ENCODE measurements at regions not wholly inside any gene's neighbourhood (a gene's known extent, or its start where the extent isn't known, plus 50 kb on each side); places are given as distances from the start of the nearest gene placed in this dataset.

DNA sequence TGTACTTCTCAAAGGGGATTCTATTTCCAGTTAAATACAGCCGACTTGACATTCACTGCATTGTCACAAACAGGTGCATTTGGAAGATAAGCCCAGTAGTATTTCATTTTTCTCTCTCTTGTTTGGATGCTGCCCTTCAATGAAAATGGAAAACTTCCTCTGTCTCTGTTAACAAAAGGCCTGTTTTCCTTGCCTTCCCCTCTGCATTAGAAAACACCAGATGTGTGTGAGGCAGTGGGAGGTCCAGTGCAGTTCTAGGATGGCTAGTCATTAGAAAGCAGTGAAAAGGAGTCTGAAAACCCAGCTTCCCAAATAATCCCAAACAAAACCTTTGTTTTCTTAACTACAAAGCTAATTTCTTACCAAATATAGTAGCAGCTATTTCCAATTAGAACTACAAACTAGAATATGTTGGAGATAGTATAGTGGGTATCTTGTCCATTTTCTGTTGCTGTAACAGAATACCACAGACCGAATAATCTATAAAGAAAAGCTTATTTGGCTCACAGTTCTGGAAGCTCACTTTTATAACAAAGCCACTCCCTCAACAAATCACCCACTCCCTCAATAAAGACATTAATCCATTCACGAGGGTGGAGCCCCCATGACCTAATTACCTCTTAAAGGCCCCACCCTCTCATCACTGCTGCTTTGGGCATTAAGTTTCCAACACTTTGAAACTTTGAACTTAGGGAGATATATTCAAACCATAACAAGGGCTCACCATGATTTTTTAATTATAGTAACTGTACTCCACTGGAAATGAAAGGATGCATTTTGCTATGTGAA is 452.1 kb upstream of the RPS6KA3 start:
- no peak for DNase-seq (ENCODE audit: low spot score)
- TF ChIP-seq, protein P1, sequence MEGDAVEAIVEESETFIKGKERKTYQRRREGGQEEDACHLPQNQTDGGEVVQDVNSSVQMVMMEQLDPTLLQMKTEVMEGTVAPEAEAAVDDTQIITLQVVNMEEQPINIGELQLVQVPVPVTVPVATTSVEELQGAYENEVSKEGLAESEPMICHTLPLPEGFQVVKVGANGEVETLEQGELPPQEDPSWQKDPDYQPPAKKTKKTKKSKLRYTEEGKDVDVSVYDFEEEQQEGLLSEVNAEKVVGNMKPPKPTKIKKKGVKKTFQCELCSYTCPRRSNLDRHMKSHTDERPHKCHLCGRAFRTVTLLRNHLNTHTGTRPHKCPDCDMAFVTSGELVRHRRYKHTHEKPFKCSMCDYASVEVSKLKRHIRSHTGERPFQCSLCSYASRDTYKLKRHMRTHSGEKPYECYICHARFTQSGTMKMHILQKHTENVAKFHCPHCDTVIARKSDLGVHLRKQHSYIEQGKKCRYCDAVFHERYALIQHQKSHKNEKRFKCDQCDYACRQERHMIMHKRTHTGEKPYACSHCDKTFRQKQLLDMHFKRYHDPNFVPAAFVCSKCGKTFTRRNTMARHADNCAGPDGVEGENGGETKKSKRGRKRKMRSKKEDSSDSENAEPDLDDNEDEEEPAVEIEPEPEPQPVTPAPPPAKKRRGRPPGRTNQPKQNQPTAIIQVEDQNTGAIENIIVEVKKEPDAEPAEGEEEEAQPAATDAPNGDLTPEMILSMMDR (IDR thresholded peaks at IDR 0.05; ENCODE audit: extremely low read depth, insufficient read depth, missing control alignments), result no peak
- in situ Hi-C loops (cut with MboI; ENCODE audit: low pct_unique_long_range_greater_than_20kb, low sequenced_read_pairs, unreplicated experiment), result no loop called here

DNA sequence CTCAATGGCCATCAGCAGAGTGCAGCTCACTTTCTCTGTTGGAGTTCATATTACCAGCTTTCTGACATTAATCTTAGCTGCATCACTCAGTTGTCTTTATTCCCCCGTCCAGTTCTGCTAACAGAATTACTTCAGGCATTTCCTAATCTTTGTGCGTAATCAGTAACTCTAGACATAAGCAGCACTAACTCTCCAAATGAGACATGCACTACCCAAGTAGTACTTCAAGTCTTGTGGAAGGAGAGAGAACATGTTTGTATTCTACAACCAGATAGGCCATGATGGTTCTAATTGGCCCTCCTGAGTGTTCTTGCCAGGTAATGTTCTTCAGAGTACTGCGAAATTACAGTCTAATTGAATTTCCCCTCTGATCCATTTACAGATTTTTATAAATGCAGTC is 448.5 kb upstream of the RPS6KA3 start:
- no peak for DNase-seq (ENCODE audit: low spot score)
- in situ Hi-C loops (cut with MboI; ENCODE audit: low pct_unique_long_range_greater_than_20kb, low sequenced_read_pairs, unreplicated experiment), result no loop called here
- TF ChIP-seq, protein P1 (IDR thresholded peaks at IDR 0.05; ENCODE audit: extremely low read depth, insufficient read depth, missing control alignments), result no peak

DNA sequence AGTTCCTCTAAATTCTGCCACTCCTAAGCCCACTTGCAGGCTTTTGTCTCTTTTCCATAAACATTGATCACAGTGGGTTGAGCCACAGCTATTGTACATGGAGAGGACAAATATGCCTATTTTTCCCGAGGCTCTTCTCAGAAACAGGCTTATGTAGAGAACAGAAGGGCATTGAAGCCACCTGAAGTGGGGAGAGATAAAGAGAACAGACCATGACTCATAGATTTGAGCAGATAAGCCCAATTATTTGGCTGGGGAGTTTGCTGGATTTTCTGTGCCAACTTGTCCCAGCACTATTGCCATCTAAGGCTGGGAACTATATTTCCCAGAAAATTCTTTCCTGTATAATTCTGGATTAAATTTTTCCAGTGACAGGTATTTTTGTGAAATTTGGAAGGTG is 446.1 kb upstream of the RPS6KA3 start:
- TF ChIP-seq, protein P1 (IDR thresholded peaks at IDR 0.05; ENCODE audit: extremely low read depth, insufficient read depth, missing control alignments), result no peak
- no peak for DNase-seq (ENCODE audit: low spot score)
- in situ Hi-C loops (cut with MboI; ENCODE audit: low pct_unique_long_range_greater_than_20kb, low sequenced_read_pairs, unreplicated experiment), result no loop called here

DNA sequence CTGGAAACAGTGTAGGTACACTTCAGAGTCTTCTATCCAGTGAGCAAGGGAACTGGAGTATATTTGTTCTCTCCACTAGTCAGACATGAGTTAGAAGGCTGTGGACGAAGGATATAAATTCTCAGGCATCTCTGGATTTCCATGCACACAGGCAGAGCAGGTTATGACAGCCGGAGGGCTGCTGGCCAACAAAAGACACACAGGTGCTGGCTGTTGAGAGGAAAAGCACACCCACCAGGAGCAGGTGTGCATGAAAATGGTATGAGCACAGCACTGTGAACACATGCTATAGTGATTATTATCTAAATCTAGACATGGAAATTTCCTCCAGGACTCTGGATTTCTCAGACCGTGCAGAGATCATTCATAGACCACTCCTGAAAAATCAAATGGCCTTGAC is 444.7 kb upstream of the RPS6KA3 start:
- in situ Hi-C loops (cut with MboI; ENCODE audit: low pct_unique_long_range_greater_than_20kb, low sequenced_read_pairs, unreplicated experiment), result no loop called here
- DNase-seq (ENCODE audit: low spot score), result no peak
- TF ChIP-seq, protein P1 (IDR thresholded peaks at IDR 0.05; ENCODE audit: extremely low read depth, insufficient read depth, missing control alignments), result no peak

DNA sequence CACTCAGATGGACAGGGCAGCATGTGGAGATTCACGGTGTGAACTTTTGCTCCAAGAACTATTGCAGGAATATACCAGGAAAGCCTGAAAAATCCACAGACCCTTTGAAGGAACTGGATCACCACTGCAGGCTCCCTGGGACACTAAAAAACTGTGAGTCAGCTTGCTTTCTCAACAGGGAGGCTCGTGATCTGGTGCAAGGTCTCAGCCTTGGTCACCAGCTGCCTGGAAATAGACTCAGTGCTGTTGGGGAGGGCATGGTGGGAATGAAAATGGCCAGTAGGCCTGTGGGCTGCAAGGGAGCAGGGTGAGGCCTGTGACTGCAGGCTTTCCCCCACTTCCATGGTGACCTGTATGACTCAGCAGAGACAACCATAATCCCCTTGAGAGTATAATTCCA is 426.4 kb upstream of the RPS6KA3 start:
- TF ChIP-seq, protein P1 (IDR thresholded peaks at IDR 0.05; ENCODE audit: extremely low read depth, insufficient read depth, missing control alignments), result no peak
- in situ Hi-C loops (cut with MboI; ENCODE audit: low pct_unique_long_range_greater_than_20kb, low sequenced_read_pairs, unreplicated experiment), result no loop called here
- DNase-seq (ENCODE audit: low spot score), result no peak

DNA sequence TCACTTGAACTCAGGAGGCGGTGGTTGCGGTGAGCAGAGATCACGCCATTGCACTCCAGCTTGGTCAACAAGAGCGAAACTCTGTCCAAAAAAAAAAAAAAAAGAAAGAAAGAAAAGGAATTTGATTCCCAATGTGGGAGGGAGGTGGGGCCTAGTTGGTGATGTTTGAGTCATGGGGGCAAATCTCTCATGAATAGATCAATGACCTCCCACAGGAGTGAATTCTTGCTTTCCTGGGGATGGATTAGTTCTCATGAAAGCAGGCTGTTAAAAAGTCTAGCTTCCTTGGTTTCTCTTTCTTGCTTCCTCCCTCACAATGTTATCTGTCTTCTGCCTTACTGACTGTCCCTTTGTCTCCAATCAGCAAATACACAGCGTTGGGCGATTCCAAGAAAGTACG is 419.5 kb upstream of the RPS6KA3 start:
- in situ Hi-C loops (cut with MboI; ENCODE audit: low pct_unique_long_range_greater_than_20kb, low sequenced_read_pairs, unreplicated experiment), result no loop called here
- TF ChIP-seq, protein P1 (IDR thresholded peaks at IDR 0.05; ENCODE audit: extremely low read depth, insufficient read depth, missing control alignments), result no peak
- DNase-seq (ENCODE audit: low spot score), result no peak
